A673 (cell line): ENCODE measurements at regions not wholly inside any gene's neighbourhood (a gene's known extent, or its start where the extent isn't known, plus 50 kb on each side); places are given as distances from the start of the nearest gene placed in this dataset.

ENCODE experiments used
- BruUV-seq: library from RNA; stranded (reverse); fragments of 400-500 nt; replicated peaks from 2 replicates; lab custom pipeline; 2021; lab: Mats Ljungman, UMichigan
- CTCF ChIA-PET: fragments of 300-600 bp; sonication (Branson Sonifier 250); formaldehyde crosslinking; loops from one replicate; lab custom pipeline; 2022; ENCODE audit warnings: antibody characterized with exemption; lab: Charles Lee
- POLR2A ChIA-PET: fragments of 300-600 bp; sonication (Branson Sonifier 250); formaldehyde crosslinking; loops from one replicate; lab custom pipeline; 2022; ENCODE audit warnings: antibody characterized with exemption; ENCODE audit not compliant: low non-redundant PET; lab: Charles Lee
- DNase-seq: peaks from one replicate; pipeline ENCODE4 v3.0.0-alpha.2; 2015; ENCODE audit warnings: low spot score
- H3K27ac ChIP-seq: fragments of 200-600 bp; sonication (generic); 2 replicates; pipeline ENCODE4 v1.5.1; 2016; ENCODE audit warnings: mixed run types, low read depth, mild to moderate bottlenecking, mixed read lengths, antibody characterized with exemption, low read length; ENCODE audit not compliant: poor library complexity, severe bottlenecking
- H3K27me3 ChIP-seq: fragments of 200-600 bp; sonication (generic); replicated peaks from 2 replicates; pipeline ENCODE4 v1.6.1; 2017; ENCODE audit warnings: mixed run types, low read depth, mild to moderate bottlenecking, mixed read lengths, antibody characterized with exemption, low read length; ENCODE audit not compliant: insufficient read depth, poor library complexity
- H3K36me3 ChIP-seq: fragments of 200-600 bp; sonication (generic); 2 replicates; pipeline ENCODE4 v1.6.1; 2016; ENCODE audit warnings: mixed run types, mild to moderate bottlenecking, mixed read lengths, antibody characterized with exemption, low read length; ENCODE audit not compliant: insufficient read depth, poor library complexity, severe bottlenecking
- H3K4me1 ChIP-seq: fragments of 200-600 bp; sonication (generic); 2 replicates; pipeline ENCODE4 v1.6.1; 2017; ENCODE audit warnings: mixed run types, mild to moderate bottlenecking, mixed read lengths, antibody characterized with exemption, low read length; ENCODE audit not compliant: insufficient read depth, poor library complexity, severe bottlenecking
- H3K4me3 ChIP-seq: fragments of 200-600 bp; sonication (generic); 2 replicates; pipeline ENCODE4 v1.5.1; 2016; ENCODE audit warnings: low read depth, mixed run types, mild to moderate bottlenecking, mixed read lengths, low read length; ENCODE audit not compliant: poor library complexity, severe bottlenecking
- H3K9me3 ChIP-seq: fragments of 200-600 bp; sonication (generic); 2 replicates; pipeline ENCODE4 v1.6.1; 2016; ENCODE audit warnings: mixed run types, low read depth, mild to moderate bottlenecking, mixed read lengths, antibody characterized with exemption, low read length; ENCODE audit not compliant: poor library complexity, severe bottlenecking
- EZH2 ChIP-seq: fragments of 200-600 bp; sonication (generic); IDR thresholded peaks from 2 replicates; pipeline ENCODE4 v1.6.1; 2017; ENCODE audit warnings: borderline replicate concordance, low read depth, mild to moderate bottlenecking, mixed read lengths, antibody characterized with exemption, low read length; ENCODE audit not compliant: poor library complexity, severe bottlenecking
- intact Hi-C: fragments of 100-400 bp; cut with micrococcal nuclease; formaldehyde crosslinking; loops from one replicate; pipeline ENCODE4 v1.10.0; 2022; ENCODE audit not compliant: unreplicated experiment
- TF ChIP-seq, protein P1 (sequence below): fragments of 300-800, 200-600 bp; sonication (generic); conservative IDR thresholded peaks from 2 replicates; pipeline ENCODE4 v1.5.1; 2017; ENCODE audit warnings: low read depth, mild to moderate bottlenecking, antibody characterized with exemption, low read length, moderate library complexity, mixed read lengths

DNA sequence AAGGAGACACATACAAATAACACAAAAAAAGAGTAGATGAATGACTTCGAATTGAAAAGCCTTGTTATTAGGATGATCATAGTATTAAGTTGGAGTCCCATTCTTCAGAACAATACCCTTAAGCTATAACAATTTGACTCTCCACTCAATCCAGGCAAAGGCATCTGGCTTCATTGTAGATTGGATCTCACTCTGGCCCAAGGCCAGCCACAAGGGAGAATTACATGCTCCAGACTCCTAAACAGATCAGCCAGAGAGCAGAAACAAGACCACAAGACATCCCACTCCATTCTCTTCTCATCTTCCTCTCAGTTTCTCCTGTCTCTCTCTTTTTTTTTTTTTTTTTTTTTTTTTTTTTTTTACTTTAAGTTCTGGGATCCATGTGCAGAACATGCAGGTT, 213.9 kb downstream of the DHX15 start:
- Histone ChIP-seq H3K9me3 (no peaks in the 10 kb centered on the region), H3K27ac (no peak overlapping the region), H3K36me3 (no peaks in the 10 kb centered on the region), H3K4me1 (no peaks in the 10 kb centered on the region), H3K27me3 (peaks cover 12% of the 10 kb centered on the region), H3K4me3 (no peak overlapping the region)
- no TSS peak for BruUV-seq
- CTCF ChIA-PET: no interaction called here
- intact Hi-C loops: no loop called here
- DNase-seq: no peak
- TF ChIP-seq, protein P1, sequence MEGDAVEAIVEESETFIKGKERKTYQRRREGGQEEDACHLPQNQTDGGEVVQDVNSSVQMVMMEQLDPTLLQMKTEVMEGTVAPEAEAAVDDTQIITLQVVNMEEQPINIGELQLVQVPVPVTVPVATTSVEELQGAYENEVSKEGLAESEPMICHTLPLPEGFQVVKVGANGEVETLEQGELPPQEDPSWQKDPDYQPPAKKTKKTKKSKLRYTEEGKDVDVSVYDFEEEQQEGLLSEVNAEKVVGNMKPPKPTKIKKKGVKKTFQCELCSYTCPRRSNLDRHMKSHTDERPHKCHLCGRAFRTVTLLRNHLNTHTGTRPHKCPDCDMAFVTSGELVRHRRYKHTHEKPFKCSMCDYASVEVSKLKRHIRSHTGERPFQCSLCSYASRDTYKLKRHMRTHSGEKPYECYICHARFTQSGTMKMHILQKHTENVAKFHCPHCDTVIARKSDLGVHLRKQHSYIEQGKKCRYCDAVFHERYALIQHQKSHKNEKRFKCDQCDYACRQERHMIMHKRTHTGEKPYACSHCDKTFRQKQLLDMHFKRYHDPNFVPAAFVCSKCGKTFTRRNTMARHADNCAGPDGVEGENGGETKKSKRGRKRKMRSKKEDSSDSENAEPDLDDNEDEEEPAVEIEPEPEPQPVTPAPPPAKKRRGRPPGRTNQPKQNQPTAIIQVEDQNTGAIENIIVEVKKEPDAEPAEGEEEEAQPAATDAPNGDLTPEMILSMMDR: no peak
- TF ChIP-seq EZH2: no peak
- POLR2A ChIA-PET: no interaction called here

DNA sequence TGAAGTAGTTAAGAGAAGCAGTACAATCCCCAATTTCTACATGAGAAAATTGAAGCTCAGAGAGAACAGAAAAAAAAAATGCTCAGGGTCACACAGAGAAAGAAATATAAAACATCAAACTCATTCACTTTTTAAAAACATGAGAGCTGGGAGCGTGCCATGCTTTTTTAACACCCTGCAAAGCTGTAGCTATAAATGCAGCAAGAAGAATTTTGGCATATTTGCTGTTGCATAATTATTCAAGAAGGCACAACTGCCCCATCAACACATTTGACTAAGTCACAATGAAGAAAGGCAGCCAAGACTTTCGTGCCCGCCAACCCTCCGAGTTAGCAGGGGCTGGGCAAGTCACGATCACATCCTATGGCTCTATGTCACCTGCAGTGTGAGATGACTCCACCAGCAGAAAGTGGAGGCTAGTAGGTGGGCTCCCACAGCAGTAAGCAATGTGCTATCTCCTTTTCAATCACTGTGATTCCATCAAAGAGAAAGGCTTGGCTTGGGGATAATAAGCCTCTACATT, 214.8 kb downstream of the DHX15 start:
- Histone ChIP-seq H3K27me3 (peaks cover 17% of the 10 kb centered on the region), H3K27ac (no peak overlapping the region), H3K4me1 (no peaks in the 10 kb centered on the region), H3K36me3 (no peaks in the 10 kb centered on the region), H3K4me3 (no peak overlapping the region), H3K9me3 (no peaks in the 10 kb centered on the region)
- POLR2A ChIA-PET: no interaction called here
- CTCF ChIA-PET: no interaction called here
- no peak for DNase-seq
- intact Hi-C loops: no loop called here
- BruUV-seq: no TSS peak
- no peak for TF ChIP-seq EZH2
- TF ChIP-seq, protein P1: no peak

- BruUV-seq: no TSS peak
- TF ChIP-seq, protein P1: no peak
- TF ChIP-seq EZH2: no peak
- no peaks in the 10 kb centered on the region for H3K4me1 ChIP-seq
- H3K27ac ChIP-seq: no peak overlapping the region
- ChIA-PET CTCF (no interaction called here), POLR2A (no interaction called here)
- DNase-seq: no peak
- H3K4me3 ChIP-seq: no peak overlapping the region
- intact Hi-C loops: no loop called here
- H3K36me3 ChIP-seq: no peaks in the 10 kb centered on the region
- peaks cover 21% of the 10 kb centered on the region for H3K27me3 ChIP-seq
- H3K9me3 ChIP-seq: no peaks in the 10 kb centered on the region
These were observed 215.6 kb downstream of the DHX15 start for GRCh38 chr4:24368801-24369200.
